KBM-7 (cell line): ENCODE measurements at regions not wholly inside any gene's neighbourhood (a gene's known extent, or its start where the extent isn't known, plus 50 kb on each side); places are given as distances from the start of the nearest gene placed in this dataset.

ENCODE experiments used
- DNase-seq: peaks from one replicate; pipeline ENCODE4 v3.0.0-alpha.2; 2015
- in situ Hi-C: fragments of 300-500 bp; cut with MboI; formaldehyde crosslinking; loops from 2 replicates; pipeline ENCODE4 v1.14.3; 2020; ENCODE audit warnings: low sequenced_read_pairs, low pct_unique_long_range_greater_than_20kb, mixed read lengths

DNA sequence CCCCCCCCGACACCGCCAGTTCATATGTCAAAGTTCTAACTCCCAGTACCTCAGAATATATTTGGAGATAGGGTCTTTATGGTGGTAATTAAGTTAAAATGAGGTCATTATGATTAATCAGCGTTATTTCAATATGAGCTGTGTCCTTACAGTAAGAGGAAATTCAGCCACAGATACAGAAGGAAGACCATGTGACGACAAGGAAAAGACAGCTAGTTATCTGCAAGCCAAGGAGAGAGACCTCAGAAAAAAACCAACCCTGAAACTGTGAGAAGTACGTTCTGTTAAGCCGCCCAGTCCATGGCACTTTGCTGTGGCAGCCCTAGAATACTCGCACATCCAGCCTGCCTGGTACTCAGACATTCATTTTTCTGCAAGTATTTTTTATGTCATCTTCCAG, 62.3 kb upstream of the ARL8B start:
- DNase-seq = no peak
- in situ Hi-C loops = loop anchor here (25.0 kb wide), 1 partner anchor 347 kb away; no protein-coding TSS in a partner anchor

DNA sequence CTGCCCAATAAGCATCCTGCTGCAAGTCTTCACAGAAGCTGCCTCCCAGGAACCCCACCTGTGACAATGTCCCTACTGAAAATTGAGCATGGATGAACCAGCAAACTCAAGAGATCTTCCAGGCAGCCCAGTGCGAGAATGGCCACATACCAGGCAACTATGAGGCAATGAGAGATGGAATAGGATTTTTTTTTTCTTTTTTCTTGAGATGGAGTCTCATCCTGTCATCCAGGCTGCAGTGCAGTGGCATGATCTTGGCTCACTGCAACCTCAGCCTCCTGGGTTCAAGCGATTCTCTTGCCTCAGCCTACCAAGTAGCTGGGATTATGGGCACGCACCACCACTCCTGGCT, 60.9 kb upstream of the ARL8B start:
- in situ Hi-C loops = loop anchor here (25.0 kb wide), 1 partner anchor 349 kb away; no protein-coding TSS in a partner anchor
- no peak for DNase-seq

DNA sequence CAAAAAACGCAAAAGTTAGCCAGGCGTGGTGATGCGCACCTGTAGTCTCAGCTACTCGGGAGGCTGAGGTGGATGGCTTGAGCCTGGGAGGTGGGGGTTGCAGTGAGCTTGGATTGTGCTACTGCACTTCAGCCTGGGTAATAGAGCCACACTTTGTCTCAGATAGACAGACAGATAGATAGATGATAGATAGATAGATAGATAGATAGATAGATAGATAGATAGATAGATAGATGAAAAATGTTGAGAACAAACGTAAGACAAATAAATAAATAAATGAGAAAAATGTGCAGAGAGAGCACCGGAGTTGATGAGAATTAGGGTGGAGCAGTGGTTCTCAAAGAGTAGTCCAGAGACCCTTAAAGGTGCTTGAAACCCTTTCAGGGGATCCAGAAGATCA, 58.4 kb upstream of the ARL8B start:
- DNase-seq = no peak
- in situ Hi-C loops = loop anchor here (25.0 kb wide), 1 partner anchor 351 kb away; no protein-coding TSS in a partner anchor

DNA sequence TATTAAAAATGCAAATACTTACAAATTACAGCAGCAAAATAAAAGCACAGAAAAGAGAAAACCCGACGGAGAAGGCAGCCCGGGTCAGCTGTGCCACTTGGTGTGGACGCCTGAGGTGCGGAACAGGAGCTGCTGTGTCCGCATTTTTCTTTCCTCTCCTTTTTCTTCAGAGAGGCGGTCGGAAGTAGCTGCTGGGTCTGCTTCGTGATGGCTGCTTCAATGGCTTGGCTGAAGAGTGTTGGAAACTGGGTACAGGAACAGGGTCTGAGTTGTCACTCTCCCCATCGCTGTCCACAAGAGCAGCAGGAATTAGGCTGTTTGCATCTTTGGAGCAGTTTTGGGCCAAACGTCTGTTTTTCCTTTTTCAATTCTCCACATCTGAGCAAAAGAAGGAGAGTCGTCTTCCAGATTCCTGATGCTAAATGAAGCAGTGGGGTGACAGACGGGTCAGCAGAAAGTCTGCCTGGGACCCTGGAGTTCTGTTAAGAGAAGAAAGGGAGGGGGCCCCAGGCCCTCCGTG, 53.5 kb upstream of the ARL8B start:
- DNase-seq = no peak
- in situ Hi-C loops = loop anchor here (25.0 kb wide), 1 partner anchor 356 kb away; no protein-coding TSS in a partner anchor

DNA sequence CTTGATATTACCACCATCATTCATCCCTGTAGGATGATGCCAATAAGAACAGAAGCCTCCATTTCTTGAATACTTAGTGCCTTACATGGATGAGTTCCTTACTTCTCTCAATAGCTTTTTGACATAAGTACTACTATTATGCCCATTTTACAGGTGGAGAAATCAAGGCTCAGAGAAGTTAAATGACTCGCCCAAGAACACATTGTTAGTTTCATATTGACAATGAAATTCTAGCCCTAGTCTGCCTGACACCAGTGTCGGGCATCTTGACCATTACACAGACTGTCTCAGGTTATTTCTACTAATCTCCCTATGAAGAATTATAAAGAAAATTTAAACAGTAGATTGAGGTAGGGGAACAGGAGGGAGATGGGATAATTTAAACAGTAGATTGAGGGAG, 52.5 kb upstream of the ARL8B start:
- in situ Hi-C loops = loop anchor here (25.0 kb wide), 1 partner anchor 357 kb away; no protein-coding TSS in a partner anchor

DNA sequence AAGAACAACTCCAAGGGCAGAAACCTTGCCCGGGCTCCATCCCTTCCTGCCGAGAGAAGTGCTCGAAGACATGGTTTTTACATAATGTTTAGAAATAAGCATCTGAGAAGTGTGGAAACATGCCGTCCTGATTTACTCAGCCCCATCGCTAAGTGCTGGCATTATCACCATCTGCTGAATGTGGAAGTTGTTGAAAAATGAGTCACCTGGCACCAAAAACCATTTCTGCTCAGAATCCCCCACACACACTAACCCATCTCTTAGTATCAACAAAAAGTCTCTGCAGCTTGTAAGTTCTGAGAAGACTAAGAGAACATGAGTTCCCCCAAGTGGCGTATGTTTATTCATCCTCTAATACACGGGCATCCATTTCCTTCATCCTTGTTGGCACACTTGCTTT, 51.0 kb upstream of the ARL8B start:
- peak; percentile 44 for DNase-seq
- in situ Hi-C loops = loop anchor here (25.0 kb wide), 1 partner anchor 359 kb away; no protein-coding TSS in a partner anchor

More for the DNA sequence above, 52.5 kb upstream of the ARL8B start:
- no peak for DNase-seq

DNA sequence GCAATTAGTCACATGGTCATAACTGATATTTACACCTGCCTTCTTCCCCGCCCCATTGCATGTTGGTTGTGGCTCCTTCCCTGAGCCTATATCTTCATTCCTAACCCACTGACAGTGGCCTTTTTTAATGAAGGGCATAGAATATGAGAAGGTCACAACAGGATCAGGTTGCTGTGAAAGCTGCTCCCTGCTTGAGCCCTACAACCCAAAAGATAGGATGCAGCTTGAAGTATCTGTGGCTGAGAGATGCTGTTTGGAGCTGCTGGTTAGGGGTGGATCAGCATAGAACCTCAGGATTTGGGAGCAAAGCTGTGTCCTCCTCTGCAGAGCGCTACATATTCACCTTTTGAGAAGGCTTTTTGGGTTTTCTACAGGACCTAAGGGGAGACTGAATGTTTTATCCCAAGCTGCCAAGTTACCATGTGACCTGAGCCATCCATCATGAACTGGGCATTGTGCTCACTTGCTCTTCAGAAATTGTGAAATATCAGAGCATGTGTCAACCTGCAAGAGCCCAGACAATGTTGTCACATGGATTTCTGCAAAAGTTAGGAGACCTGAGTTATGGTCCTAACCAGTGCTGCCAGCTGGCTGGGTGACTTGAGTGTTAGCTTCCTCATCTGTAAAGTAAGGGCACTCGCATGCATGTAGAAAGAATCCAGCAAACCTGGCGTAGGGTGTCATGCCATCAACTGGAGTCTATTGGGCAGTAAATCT, 49.8 kb upstream of the ARL8B start:
- in situ Hi-C loops = loop anchor here (25.0 kb wide), 1 partner anchor 360 kb away; no protein-coding TSS in a partner anchor
- no peak for DNase-seq
